GM18505 (cell line): ENCODE measurements at regions not wholly inside any gene's neighbourhood (a gene's known extent, or its start where the extent isn't known, plus 50 kb on each side); places are given as distances from the start of the nearest gene placed in this dataset.

ENCODE experiments used
- ATAC-seq: cut with Tn5 transposase; IDR thresholded peaks from one replicate; pipeline ENCODE4 v1.9.1; 2021; ENCODE audit not compliant: unreplicated experiment
- POLR2A ChIP-seq: IDR thresholded peaks from 4 replicates; pipeline ENCODE4 v1.6.1; 2011; ENCODE audit warnings: borderline replicate concordance; ENCODE audit not compliant: insufficient read depth, insufficient read length; ENCODE audit errors: extremely low read depth

GRCh38 chr1:199167460-199167859 is 528.6 kb downstream of the PTPRC start:
- no peak for ATAC-seq
- no peak for TF ChIP-seq POLR2A

GRCh38 chr1:199168888-199169585 is 530.2 kb downstream of the PTPRC start:
- no peak for ATAC-seq
- no peak for TF ChIP-seq POLR2A

GRCh38 chr1:199170711-199171110 is 531.9 kb downstream of the PTPRC start:
- no peak for TF ChIP-seq POLR2A

GRCh38 chr1:199172171-199173124 is 533.6 kb downstream of the PTPRC start:
- ATAC-seq, result no peak
- TF ChIP-seq POLR2A, result no peak

More at GRCh38 chr1:199170711-199171110, 531.9 kb downstream of the PTPRC start:
- ATAC-seq, result no peak

GRCh38 chr1:199173356-199173755 is 534.5 kb downstream of the PTPRC start:
- peak; percentile 88 for ATAC-seq
- no peak for TF ChIP-seq POLR2A

GRCh38 chr1:199174336-199174735 is 535.5 kb downstream of the PTPRC start:
- ATAC-seq, result no peak
- no peak for TF ChIP-seq POLR2A

GRCh38 chr1:199176713-199177112 is 537.9 kb downstream of the PTPRC start:
- ATAC-seq, result no peak
- no peak for TF ChIP-seq POLR2A

GRCh38 chr1:199177241-199177640 is 538.4 kb downstream of the PTPRC start:
- no peak for TF ChIP-seq POLR2A
- ATAC-seq, result no peak

- ATAC-seq, result no peak
- no peak for TF ChIP-seq POLR2A
These were observed 539.8 kb downstream of the PTPRC start for GRCh38 chr1:199178646-199179045.

GRCh38 chr1:199182186-199182843 is 543.5 kb downstream of the PTPRC start:
- peak; percentile 52 for ATAC-seq
- no peak for TF ChIP-seq POLR2A

GRCh38 chr1:199184180-199184579 is 545.3 kb downstream of the PTPRC start:
- TF ChIP-seq POLR2A, result no peak
- ATAC-seq, result no peak

GRCh38 chr1:199194862-199195261 is 556.0 kb downstream of the PTPRC start:
- no peak for TF ChIP-seq POLR2A
- no peak for ATAC-seq

- no peak for TF ChIP-seq POLR2A
- ATAC-seq, result no peak
These were observed 558.9 kb downstream of the PTPRC start for GRCh38 chr1:199197695-199198094.
